ENCODE measurements at regions not wholly inside any gene's neighbourhood (a gene's known extent, or its start where the extent isn't known, plus 50 kb on each side); places are given as distances from the start of the nearest gene placed in this dataset.

DNA sequence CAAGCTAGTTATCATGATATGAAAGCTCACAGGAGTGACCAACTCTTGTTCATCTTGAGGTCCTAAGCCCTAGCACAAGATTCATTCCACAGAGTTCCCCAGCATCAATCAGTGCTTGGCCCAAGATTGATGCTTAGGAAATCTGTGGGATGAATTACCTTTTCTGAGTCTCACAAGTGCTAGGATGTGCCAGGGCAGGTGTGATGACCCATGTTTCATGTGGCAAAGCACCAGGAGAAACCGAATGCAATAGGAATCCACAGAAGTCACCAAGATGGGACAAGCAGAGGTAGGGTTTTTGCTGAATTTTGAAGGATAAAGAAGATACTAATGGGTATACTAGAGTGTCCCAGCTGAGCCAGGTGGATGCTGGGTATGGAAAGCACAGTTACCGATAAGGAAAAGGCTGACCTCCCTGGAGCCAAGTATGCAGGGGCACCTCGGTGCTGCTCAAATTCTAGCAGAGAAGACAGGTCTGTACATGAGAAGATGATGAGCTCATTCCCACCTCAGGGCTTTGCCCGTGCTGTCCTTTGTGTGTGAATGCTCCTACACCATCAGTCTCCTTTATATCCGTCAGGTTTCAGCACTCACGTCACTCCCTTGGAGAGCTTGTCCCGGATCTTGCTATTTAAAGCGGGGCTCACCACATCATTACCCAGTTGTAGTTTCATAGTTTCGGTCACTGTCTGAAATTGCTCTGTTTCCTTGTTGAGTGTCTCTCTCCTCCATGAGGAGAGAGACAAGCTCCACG lies 168.9 kb upstream of the TSC22D1 start:
- Histone ChIP-seq H3K4me2 (no peak overlapping the region), H4K20me1 (ENCODE audit: insufficient read depth) (no peaks in the 10 kb centered on the region), H3K9me3 (ENCODE audit: insufficient read depth, low read depth) (0 out of 2 replicates have a peak, but pooled peaks cover 6% of the 10 kb centered on the region), H3K9me2 (ENCODE audit: insufficient read depth) (no peaks in the 10 kb centered on the region), H3K79me2 (ENCODE audit: low read depth) (no peaks in the 10 kb centered on the region), H3K27ac (no peak overlapping the region), H3K36me3 (ENCODE audit: low read depth) (no peaks in the 10 kb centered on the region), H3K4me3 (no peak overlapping the region), H2AFZ (no peak overlapping the region), H3K4me1 (replicated peaks; ENCODE audit: insufficient read depth) (peaks cover 18% of the 10 kb centered on the region), H3F3A (ENCODE audit: insufficient read depth, low read depth) (0 out of 2 replicates have a peak, but pooled peaks cover 8% of the 10 kb centered on the region), H3K27me3 (ENCODE audit: insufficient read depth, low read depth) (no peaks in the 10 kb centered on the region)
- no peak for DNase-seq
- BruUV-seq (replicated peaks): no TSS peak
- intact Hi-C loops (cut with micrococcal nuclease; ENCODE audit: unreplicated experiment): no loop called here
- CTCF ChIA-PET: no interaction called here
- TF ChIP-seq CTCF (conservative IDR thresholded peaks at IDR 0.05) (no peak), EZH2 (IDR thresholded peaks at IDR 0.05; ENCODE audit: low read depth) (no peak)
- POLR2A ChIA-PET (ENCODE audit: unreplicated experiment): no interaction called here

- H3K79me2 ChIP-seq (ENCODE audit: low read depth): no peaks in the 10 kb centered on the region
- DNase-seq: no peak
- POLR2A ChIA-PET (ENCODE audit: unreplicated experiment): no interaction called here
- H3K36me3 ChIP-seq (ENCODE audit: low read depth): no peaks in the 10 kb centered on the region
- H4K20me1 ChIP-seq (ENCODE audit: insufficient read depth): no peaks in the 10 kb centered on the region
- peaks cover 8% of the 10 kb centered on the region for H3K4me1 ChIP-seq (replicated peaks; ENCODE audit: insufficient read depth)
- no peak overlapping the region for H2AFZ ChIP-seq
- peaks cover 2% of the 10 kb centered on the region; the same call in 1 of the 2 replicates for H3F3A ChIP-seq (ENCODE audit: insufficient read depth, low read depth)
- intact Hi-C loops (cut with micrococcal nuclease; ENCODE audit: unreplicated experiment): loop anchor here (10.0 kb wide), 1 partner anchor 135 kb away; no protein-coding TSS in a partner anchor
- no TSS peak for BruUV-seq (replicated peaks)
- no peak overlapping the region for H3K27ac ChIP-seq
- CTCF ChIA-PET: no interaction called here
- H3K9me3 ChIP-seq (ENCODE audit: insufficient read depth, low read depth): no peaks in the 10 kb centered on the region
- H3K4me3 ChIP-seq: no peak overlapping the region
- H3K9me2 ChIP-seq (ENCODE audit: insufficient read depth): no peaks in the 10 kb centered on the region
- no peaks in the 10 kb centered on the region for H3K27me3 ChIP-seq (ENCODE audit: insufficient read depth, low read depth)
- H3K4me2 ChIP-seq: no peak overlapping the region
- TF ChIP-seq EZH2 (IDR thresholded peaks at IDR 0.05; ENCODE audit: low read depth) (no peak), CTCF (conservative IDR thresholded peaks at IDR 0.05) (no peak)
Observed at GRCh38 chr13:44739539-44739938, 163.4 kb upstream of the TSC22D1 start.

GRCh38 chr13:44739120-44739519 lies 163.0 kb upstream of the TSC22D1 start:
- ChIA-PET POLR2A (ENCODE audit: unreplicated experiment) (no interaction called here), CTCF (no interaction called here)
- Histone ChIP-seq H3F3A (ENCODE audit: insufficient read depth, low read depth) (peaks cover 7% of the 10 kb centered on the region; the same call in 1 of the 2 replicates), H3K9me2 (ENCODE audit: insufficient read depth) (no peaks in the 10 kb centered on the region), H3K4me3 (no peak overlapping the region), H3K36me3 (ENCODE audit: low read depth) (no peaks in the 10 kb centered on the region), H3K27me3 (ENCODE audit: insufficient read depth, low read depth) (no peaks in the 10 kb centered on the region), H4K20me1 (ENCODE audit: insufficient read depth) (no peaks in the 10 kb centered on the region), H3K79me2 (ENCODE audit: low read depth) (no peaks in the 10 kb centered on the region), H3K4me2 (no peak overlapping the region), H3K4me1 (replicated peaks; ENCODE audit: insufficient read depth) (peaks cover 12% of the 10 kb centered on the region), H3K9me3 (ENCODE audit: insufficient read depth, low read depth) (no peaks in the 10 kb centered on the region), H2AFZ (no peak overlapping the region), H3K27ac (no peak overlapping the region)
- DNase-seq: no peak
- BruUV-seq (replicated peaks): no TSS peak
- intact Hi-C loops (cut with micrococcal nuclease; ENCODE audit: unreplicated experiment): loop anchor here (10.0 kb wide), 1 partner anchor 136 kb away; no protein-coding TSS in a partner anchor
- TF ChIP-seq EZH2 (IDR thresholded peaks at IDR 0.05; ENCODE audit: low read depth) (no peak), CTCF (conservative IDR thresholded peaks at IDR 0.05) (0 out of 2 replicates have a peak, but pooled peaks have one; percentile 17)
